Activated CD4-positive, alpha-beta memory T cell treated with anti-CD3 and anti-CD28 coated beads, Interleukin-2, amount 10 ng/mL, durations not matched to agents 7 days and 5 days (primary cell): ENCODE measurements at regions not wholly inside any gene's neighbourhood (a gene's known extent, or its start where the extent isn't known, plus 50 kb on each side); places are given as distances from the start of the nearest gene placed in this dataset.
"Not testable (repeated sequence)": the region's sequence is repeated elsewhere in the genome, so short reads cannot be mapped to it uniquely, and the experiment has no call there.

Experiments
- CTCF ChIA-PET: fragments of 350-600 bp; sonication (Branson Sonifier 250); formaldehyde crosslinking; loops from one replicate; lab custom pipeline; 2021; ENCODE audit warnings: antibody characterized with exemption, inconsistent platforms; lab: Charles Lee
- POLR2A ChIA-PET: fragments of 350-600 bp; sonication (Branson Sonifier 250); formaldehyde crosslinking; loops from one replicate; lab custom pipeline; 2021; ENCODE audit warnings: antibody characterized with exemption; lab: Charles Lee
- DNase-seq: peaks from one replicate; pipeline ENCODE4 v3.0.0-alpha.2; 2020
- H3K27ac Mint-ChIP-seq: one replicate; pipeline ENCODE4 v1.8.0; 2021; ENCODE audit warnings: mild to moderate bottlenecking, mixed read lengths
- H3K27me3 Mint-ChIP-seq: one replicate; pipeline ENCODE4 v1.8.0; 2021; ENCODE audit warnings: mixed read lengths
- H3K36me3 Mint-ChIP-seq: one replicate; pipeline ENCODE4 v1.8.0; 2021; ENCODE audit warnings: low read depth, mixed read lengths
- H3K4me1 Mint-ChIP-seq: one replicate; pipeline ENCODE4 v1.8.0; 2021; ENCODE audit warnings: mixed read lengths
- H3K4me3 Mint-ChIP-seq: one replicate; pipeline ENCODE4 v1.8.0; 2021; ENCODE audit warnings: mild to moderate bottlenecking, mixed read lengths
- H3K9me3 Mint-ChIP-seq: one replicate; pipeline ENCODE4 v1.8.0; 2021; ENCODE audit warnings: mixed read lengths

DNA sequence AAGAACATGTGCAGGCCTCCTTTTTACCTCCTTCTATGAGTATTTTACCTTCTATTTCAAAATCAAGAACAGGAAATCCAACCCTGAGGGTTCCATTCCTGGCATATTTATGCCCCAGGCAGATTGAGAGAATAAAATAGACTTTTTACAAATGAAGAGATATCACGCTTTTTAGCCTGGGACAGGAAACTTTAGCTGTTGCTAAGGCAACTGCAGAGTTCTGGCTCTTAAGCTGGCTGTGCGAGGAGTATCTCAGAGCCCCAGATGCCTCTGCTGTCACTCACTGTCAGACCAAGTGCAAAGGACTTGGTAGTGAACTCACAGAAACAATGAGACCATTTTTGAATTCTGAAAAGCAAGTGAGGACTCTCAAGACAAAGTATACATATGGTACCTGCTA lies 69.5 kb upstream of the HSPB3 start:
- no peak for DNase-seq
- Mint-ChIP-seq H3K36me3 (no peaks in the 10 kb centered on the region), H3K9me3 (no peaks in the 10 kb centered on the region)

DNA sequence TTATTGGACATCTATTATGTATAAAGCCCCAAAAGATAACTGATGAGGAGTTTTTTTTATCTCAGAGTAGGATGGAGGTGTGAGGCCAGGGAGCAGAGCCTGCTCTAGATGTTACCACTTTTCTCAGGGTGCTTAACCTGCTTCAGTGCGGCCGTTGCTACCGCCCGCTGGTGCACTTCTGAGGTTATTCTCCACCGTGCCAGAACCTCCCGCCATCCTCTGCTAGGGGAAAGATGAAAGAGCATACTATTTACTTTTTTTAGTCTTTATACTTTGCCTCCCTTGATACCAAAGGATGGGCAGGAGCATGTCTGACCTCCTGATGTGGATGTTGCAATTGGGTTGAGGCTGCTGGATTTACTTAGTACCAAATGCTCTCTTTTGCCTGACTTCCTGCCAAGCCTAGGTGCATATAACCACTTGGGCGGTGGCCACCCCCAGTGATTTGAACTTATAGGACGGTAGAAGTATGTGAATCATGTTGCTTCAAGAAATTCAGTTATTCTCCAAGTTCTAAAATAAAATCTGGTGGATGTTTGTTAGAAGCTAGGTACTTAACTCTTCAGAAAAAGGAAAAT lies 71.1 kb upstream of the HSPB3 start:
- no peaks in the 10 kb centered on the region for H3K9me3 Mint-ChIP-seq
- CTCF ChIA-PET = no interaction called here
- no peak overlapping the region for H3K27ac Mint-ChIP-seq
- no peaks in the 10 kb centered on the region for H3K36me3 Mint-ChIP-seq
- H3K4me3 Mint-ChIP-seq = no peak overlapping the region
- DNase-seq = no peak
- POLR2A ChIA-PET = no interaction called here
- H3K27me3 Mint-ChIP-seq = no peaks in the 10 kb centered on the region
- H3K4me1 Mint-ChIP-seq = no peaks in the 10 kb centered on the region

More for the DNA sequence above, 69.5 kb upstream of the HSPB3 start:
- no peaks in the 10 kb centered on the region for H3K4me1 Mint-ChIP-seq
- ChIA-PET POLR2A (no interaction called here), CTCF (no interaction called here)
- no peaks in the 10 kb centered on the region for H3K27me3 Mint-ChIP-seq
- no peak overlapping the region for H3K4me3 Mint-ChIP-seq
- no peak overlapping the region for H3K27ac Mint-ChIP-seq

DNA sequence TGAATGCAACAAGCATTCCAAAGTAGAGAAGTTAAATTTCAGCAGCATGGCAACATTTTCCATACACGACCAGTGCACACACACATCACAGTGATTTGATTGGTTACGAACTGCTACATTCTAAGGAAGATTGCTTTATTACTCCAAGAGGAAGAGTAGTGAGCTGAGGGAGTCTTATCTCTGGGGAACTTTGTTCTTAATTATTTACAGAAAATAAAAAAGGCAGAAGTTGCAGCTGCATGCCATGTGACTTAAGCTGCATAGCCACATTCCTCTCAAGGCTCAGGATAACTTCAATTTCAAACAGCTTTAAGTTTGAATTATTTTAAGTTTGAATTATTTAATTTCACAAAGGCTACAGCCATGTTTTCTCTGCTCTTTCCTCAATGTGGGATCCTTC lies 71.6 kb upstream of the HSPB3 start:
- Mint-ChIP-seq H3K9me3 (no peaks in the 10 kb centered on the region), H3K4me1 (no peaks in the 10 kb centered on the region), H3K36me3 (no peaks in the 10 kb centered on the region), H3K27ac (no peak overlapping the region), H3K27me3 (no peaks in the 10 kb centered on the region), H3K4me3 (no peak overlapping the region)
- POLR2A ChIA-PET = no interaction called here
- CTCF ChIA-PET = no interaction called here
- no peak for DNase-seq

DNA sequence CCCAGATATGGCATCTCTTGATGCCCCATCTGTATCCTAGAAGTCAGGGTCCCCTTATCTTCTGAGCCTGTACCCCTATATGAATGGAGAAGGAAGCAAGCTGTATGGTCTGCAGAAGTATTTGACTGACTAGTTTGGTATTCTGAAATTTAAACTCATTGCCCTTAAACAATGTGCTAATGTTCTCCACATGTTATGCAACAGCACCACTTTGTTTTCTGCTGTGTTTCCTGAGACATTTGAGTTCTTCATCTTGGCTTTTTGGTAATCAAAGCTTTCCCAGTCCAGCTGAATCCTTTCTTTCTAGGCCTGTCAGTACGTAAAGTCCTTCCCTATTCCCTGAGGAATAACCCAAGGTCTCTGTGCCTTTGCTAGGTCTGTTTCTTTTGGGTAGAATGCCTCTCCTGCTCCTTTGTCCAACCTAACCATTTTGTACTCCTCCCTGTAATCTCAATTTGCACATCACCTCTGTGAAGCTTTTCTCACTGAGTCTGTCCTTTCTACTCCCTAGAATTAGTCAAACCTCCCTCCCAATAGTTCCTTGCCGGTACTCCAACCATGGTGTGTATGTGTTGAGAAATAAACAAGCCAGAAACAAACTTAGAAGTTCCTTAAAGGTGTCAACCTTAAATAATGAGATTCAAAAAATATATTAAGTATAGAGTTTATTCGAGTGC lies 72.1 kb upstream of the HSPB3 start:
- H3K27ac Mint-ChIP-seq = no peak overlapping the region
- ChIA-PET POLR2A (no interaction called here), CTCF (no interaction called here)
- H3K4me3 Mint-ChIP-seq = no peak overlapping the region
- no peaks in the 10 kb centered on the region for H3K9me3 Mint-ChIP-seq
- DNase-seq = no peak
- H3K27me3 Mint-ChIP-seq = no peaks in the 10 kb centered on the region
- no peaks in the 10 kb centered on the region for H3K4me1 Mint-ChIP-seq
- no peaks in the 10 kb centered on the region for H3K36me3 Mint-ChIP-seq

DNA sequence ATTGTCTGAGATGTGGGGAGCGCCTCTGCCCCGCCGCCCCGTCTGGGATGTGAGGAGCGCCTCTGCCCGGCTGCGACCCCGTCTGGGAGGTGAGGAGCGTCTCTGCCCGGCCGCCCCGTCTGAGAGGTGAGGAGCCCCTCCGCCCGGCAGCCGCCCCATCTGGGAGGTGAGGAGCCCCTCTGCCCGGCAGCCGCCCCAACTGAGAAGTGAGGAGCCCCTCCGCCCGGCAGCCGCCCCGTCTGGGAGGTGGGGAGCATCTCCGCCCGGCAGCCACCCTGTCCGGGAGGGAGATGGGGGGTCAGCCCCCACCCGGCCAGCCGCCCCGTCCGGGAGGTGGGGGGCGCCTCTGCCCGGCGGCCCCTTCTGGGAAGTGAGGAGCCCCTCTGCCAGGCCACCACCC lies 70.9 kb upstream of the ARL15 start:
- H3K27me3 Mint-ChIP-seq, H3K4me3 Mint-ChIP-seq, CTCF ChIA-PET, H3K9me3 Mint-ChIP-seq, H3K27ac Mint-ChIP-seq, H3K36me3 Mint-ChIP-seq, POLR2A ChIA-PET, DNase-seq, H3K4me1 Mint-ChIP-seq: not testable (repeated sequence)

DNA sequence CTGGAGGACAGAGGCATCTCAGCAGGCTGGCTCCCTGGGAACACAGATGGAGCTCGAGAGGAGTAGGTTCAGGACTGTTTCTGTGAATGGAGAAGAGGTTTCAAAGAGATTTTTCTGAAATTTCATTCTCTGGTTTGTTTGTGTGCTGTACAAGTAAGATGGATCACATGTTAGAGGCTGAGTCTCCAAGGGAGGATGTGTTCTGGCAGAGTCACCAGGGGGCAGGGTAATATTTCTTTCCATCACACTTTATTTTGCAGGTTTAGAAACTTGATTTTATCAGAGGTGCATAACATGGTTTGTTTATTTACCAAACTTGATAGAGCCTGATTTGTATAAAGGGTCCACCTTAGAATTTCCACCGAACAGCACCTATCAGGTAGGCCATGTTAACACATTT lies 69.2 kb upstream of the ARL15 start:
- DNase-seq = no peak
- no peak overlapping the region for H3K4me3 Mint-ChIP-seq
- no peaks in the 10 kb centered on the region for H3K36me3 Mint-ChIP-seq
- H3K4me1 Mint-ChIP-seq = no peaks in the 10 kb centered on the region
- ChIA-PET POLR2A (no interaction called here), CTCF (interaction anchor here (0.6 kb wide), 1 partner anchor 109 kb away, joined by 4 read pairs; no protein-coding TSS in a partner anchor)
- H3K27me3 Mint-ChIP-seq = peaks cover 7% of the 10 kb centered on the region
- no peak overlapping the region for H3K27ac Mint-ChIP-seq
- H3K9me3 Mint-ChIP-seq = peaks cover 2% of the 10 kb centered on the region

DNA sequence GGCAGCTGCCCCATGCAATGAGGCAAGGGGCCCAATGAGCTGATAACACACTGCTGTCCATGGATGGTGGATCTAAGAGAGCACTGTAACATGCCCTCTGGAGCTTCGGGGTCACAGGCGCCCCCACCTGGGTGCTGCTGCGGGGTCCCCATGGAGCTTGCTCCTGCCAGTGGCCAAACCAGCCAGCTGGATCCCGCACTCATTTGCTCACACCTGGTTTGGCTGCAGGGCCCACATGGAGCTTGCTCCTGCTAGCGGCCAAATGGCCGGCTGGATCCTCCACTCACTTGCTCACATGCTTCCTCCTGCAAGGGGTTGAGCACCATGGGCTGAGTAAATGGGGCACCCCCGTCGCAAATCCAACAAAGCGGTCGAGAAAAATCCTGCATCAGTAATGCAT lies 68.3 kb upstream of the ARL15 start:
- H3K27me3 Mint-ChIP-seq = peaks cover 9% of the 10 kb centered on the region

DNA sequence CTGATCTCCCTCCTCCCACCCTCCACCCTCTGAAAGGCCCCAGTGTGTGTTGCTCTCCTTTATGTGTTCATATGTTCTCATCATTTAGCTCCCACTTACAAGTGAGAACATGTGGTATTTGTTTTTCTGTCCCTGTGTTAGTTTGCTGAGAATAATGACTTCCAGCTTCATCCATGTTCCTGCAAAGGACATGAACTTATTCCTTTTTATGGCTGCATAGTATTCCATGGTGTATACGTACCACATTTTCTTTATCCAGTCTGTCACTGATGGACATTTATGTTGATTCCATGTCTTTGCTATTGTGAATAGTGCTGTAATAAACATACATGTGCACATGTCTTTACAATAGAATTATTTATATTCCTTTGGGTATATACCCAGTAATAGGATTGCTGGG lies 67.0 kb upstream of the ARL15 start:
- H3K9me3 Mint-ChIP-seq, H3K4me3 Mint-ChIP-seq, H3K36me3 Mint-ChIP-seq, H3K27ac Mint-ChIP-seq, POLR2A ChIA-PET, DNase-seq, CTCF ChIA-PET, H3K4me1 Mint-ChIP-seq: not testable (repeated sequence)
- H3K27me3 Mint-ChIP-seq = peaks cover 10% of the 10 kb centered on the region

More for the DNA sequence above, 68.3 kb upstream of the ARL15 start:
- Mint-ChIP-seq H3K27ac (no peak overlapping the region), H3K36me3 (no peaks in the 10 kb centered on the region), H3K4me1 (no peaks in the 10 kb centered on the region), H3K9me3 (peaks cover 2% of the 10 kb centered on the region), H3K4me3 (no peak overlapping the region)
- DNase-seq = no peak
- ChIA-PET CTCF (no interaction called here), POLR2A (no interaction called here)

DNA sequence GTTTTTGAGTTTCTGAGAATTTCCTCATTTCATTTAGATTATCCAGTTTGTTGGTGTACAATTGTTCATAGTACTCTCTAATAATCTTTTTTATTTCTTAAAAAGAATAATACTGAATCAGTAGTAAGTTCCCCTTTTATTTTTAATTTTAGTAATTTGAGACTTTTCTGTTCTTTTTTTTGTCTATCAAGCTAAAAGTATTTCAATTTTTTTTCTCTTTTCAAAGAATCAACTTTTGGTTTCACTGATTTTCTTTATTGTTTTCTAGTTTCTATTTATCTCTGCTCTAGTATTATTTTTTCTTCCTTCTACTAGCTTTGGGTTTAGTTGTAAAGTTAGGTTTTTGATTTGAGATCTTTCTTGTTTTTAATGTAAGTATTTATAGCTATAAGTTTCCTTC lies 60.6 kb upstream of the ARL15 start:
- no peak overlapping the region for H3K4me3 Mint-ChIP-seq
- CTCF ChIA-PET = no interaction called here
- peaks cover 23% of the 10 kb centered on the region for H3K27me3 Mint-ChIP-seq
- no peaks in the 10 kb centered on the region for H3K4me1 Mint-ChIP-seq
- no peaks in the 10 kb centered on the region for H3K9me3 Mint-ChIP-seq
- POLR2A ChIA-PET = no interaction called here
- no peaks in the 10 kb centered on the region for H3K36me3 Mint-ChIP-seq
- peak overlapping the region; percentile 19 for H3K27ac Mint-ChIP-seq
- DNase-seq = no peak

DNA sequence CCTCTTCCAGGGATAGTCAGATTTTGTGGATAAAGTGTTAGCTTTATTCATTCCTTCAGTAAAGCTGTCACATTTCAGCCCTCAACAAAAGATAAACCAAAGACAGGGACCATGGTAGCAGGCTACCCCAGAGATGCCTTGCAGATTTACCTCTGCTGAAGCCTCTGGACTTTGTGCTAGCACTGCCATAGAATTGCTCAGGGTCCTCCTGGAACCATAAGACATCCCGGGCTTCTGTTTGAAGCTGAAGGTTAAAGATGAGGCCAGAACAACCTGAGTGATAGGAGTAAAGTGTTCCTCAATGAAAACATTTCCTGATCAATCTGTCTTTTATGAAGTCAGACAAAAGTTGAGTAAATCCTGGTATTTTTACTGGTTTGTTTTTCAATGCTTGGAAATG lies 57.5 kb upstream of the ARL15 start:
- no peaks in the 10 kb centered on the region for H3K4me1 Mint-ChIP-seq
- H3K9me3 Mint-ChIP-seq = no peaks in the 10 kb centered on the region
- no peak overlapping the region for H3K4me3 Mint-ChIP-seq
- no peak overlapping the region for H3K27ac Mint-ChIP-seq
- ChIA-PET CTCF (interaction anchor here (1.3 kb wide), 1 partner anchor 37 kb away, joined by 3 read pairs; no protein-coding TSS in a partner anchor), POLR2A (no interaction called here)
- DNase-seq = no peak
- peaks cover 22% of the 10 kb centered on the region for H3K27me3 Mint-ChIP-seq
- no peaks in the 10 kb centered on the region for H3K36me3 Mint-ChIP-seq

DNA sequence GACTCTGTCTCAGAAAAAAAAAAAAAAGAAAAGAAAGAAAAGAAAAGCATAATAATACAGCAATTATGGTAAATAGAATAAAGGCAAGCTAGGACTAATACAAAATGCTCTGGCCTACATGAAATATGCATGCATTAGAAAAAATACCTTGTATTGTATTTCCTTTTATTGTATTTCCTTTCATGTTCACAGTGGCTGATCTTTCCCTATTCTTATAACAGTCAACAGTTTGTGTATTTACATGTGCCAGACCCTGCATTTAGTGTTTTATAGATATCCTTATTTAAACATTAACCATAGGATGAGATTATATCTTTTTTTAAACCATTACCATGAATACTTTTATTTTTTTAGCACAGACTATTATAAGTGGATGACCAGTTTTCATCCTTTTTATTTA lies 56.3 kb upstream of the ARL15 start:
- Mint-ChIP-seq H3K27ac (no peak overlapping the region), H3K9me3 (no peaks in the 10 kb centered on the region), H3K27me3 (peaks cover 22% of the 10 kb centered on the region), H3K36me3 (no peaks in the 10 kb centered on the region), H3K4me3 (no peak overlapping the region), H3K4me1 (no peaks in the 10 kb centered on the region)
- DNase-seq = no peak
- POLR2A ChIA-PET = no interaction called here
- CTCF ChIA-PET = interaction anchor here (1.3 kb wide), 1 partner anchor 36 kb away, joined by 3 read pairs; no protein-coding TSS in a partner anchor

DNA sequence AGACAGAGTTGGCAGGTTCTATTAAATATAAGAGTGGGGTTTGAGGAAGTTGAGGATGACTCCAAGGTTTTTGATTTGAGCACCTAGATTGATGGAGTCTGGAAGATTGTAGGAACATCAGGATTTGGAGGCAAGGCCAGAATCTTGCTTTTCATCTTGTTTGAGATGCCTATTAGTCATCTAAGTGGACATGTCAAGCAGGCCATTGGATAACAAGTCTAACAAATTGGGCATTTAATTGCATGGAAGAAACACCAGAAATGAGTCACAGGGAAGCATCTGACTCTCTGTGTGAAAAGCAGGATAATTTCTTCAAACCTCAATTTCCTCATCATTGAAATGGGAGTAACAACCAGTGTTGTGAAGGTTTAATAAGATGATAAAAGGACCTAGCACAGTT lies 53.3 kb upstream of the ARL15 start:
- Mint-ChIP-seq H3K27ac (no peak overlapping the region), H3K9me3 (no peaks in the 10 kb centered on the region), H3K4me1 (no peaks in the 10 kb centered on the region), H3K27me3 (peaks cover 20% of the 10 kb centered on the region), H3K4me3 (no peak overlapping the region), H3K36me3 (no peaks in the 10 kb centered on the region)
- CTCF ChIA-PET = no interaction called here
- no peak for DNase-seq
- POLR2A ChIA-PET = no interaction called here

DNA sequence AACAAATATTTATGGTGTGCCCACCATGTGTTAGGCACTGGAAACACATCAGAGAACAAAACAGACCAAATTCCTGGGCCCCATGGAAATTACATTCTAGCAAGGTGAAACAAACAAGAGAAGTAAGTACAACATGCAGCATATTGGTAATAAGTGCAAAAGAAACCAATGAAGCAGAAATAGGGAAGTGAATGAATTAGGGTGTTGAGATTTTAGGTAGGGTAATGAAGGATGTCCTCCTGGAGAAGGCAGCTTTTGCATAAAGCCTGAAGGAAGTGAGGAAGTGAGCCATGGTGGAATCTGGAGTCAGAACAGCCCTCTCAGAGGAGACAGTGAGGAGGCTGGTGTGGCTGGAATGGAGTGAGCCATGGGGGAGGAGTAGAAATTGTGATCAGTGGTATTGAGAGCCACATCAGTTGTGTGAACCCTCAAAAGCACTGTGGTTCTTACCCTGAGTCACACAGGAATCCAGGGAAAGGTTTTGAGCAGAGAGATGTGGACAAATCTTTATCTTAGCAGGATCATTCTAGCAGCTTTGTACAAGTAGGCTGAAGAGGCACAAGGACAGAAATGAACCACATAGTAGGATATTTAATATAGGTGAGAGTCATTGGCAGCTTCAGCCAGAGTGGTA lies 52.7 kb upstream of the ARL15 start:
- Mint-ChIP-seq H3K4me1 (no peaks in the 10 kb centered on the region), H3K27ac (no peak overlapping the region), H3K4me3 (no peak overlapping the region), H3K36me3 (no peaks in the 10 kb centered on the region), H3K9me3 (no peaks in the 10 kb centered on the region), H3K27me3 (peaks cover 15% of the 10 kb centered on the region)
- no peak for DNase-seq
- ChIA-PET POLR2A (no interaction called here), CTCF (no interaction called here)

DNA sequence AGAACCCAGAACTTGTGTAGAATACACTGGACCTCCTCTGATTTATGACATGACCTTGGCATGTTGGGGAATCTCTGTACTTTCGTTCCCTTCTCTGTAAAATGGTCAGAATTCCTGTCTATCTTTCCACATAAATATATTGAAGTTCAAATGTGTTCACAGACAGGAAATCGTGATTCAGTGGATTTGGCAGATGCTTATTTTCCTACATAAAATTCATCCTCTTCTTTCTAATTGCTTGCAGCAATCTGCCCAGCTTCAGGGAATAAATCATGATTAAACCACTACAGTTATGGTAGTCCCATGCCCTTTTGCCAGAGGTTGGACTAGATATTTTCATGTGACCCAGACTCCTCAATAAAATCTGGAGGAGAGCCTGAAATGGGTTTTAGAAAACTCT lies 52.1 kb upstream of the ARL15 start:
- Mint-ChIP-seq H3K27ac (no peak overlapping the region), H3K4me1 (no peaks in the 10 kb centered on the region), H3K36me3 (no peaks in the 10 kb centered on the region), H3K4me3 (no peak overlapping the region), H3K27me3 (peaks cover 18% of the 10 kb centered on the region), H3K9me3 (no peaks in the 10 kb centered on the region)
- POLR2A ChIA-PET = no interaction called here
- DNase-seq = no peak
- CTCF ChIA-PET = no interaction called here
